SU-DHL-6 (cell line): ENCODE measurements at regions not wholly inside any gene's neighbourhood (a gene's known extent, or its start where the extent isn't known, plus 50 kb on each side); places are given as distances from the start of the nearest gene placed in this dataset.

Experiments used
- H2AFZ ChIP-seq: fragments of 200-600 bp; sonication (generic); 2 replicates; pipeline ENCODE4 v1.6.1; 2014; ENCODE audit warnings: low read depth, mild to moderate bottlenecking, moderate library complexity, mixed read lengths, antibody characterized with exemption, low read length; ENCODE audit not compliant: severe bottlenecking
- H3F3A ChIP-seq: fragments of 200-600 bp; shearing (Covaris generic); 2 replicates; pipeline ENCODE4 v1.6.0; 2016; ENCODE audit warnings: antibody characterized with exemption, mild to moderate bottlenecking; ENCODE audit not compliant: insufficient read depth
- H3K27ac ChIP-seq: fragments of 200-600 bp; sonication (generic); 2 replicates; pipeline ENCODE4 v1.5.1; 2016; ENCODE audit warnings: low read depth, mild to moderate bottlenecking, low read length, moderate library complexity, mixed read lengths
- H3K27me3 ChIP-seq: fragments of 200-600 bp; sonication (generic), shearing (Covaris generic); 2 replicates; pipeline ENCODE4 v1.6.0; 2014; ENCODE audit warnings: mild to moderate bottlenecking, low read length
- H3K36me3 ChIP-seq: fragments of 200-600 bp; sonication (generic); 2 replicates; pipeline ENCODE4 v1.6.1; 2014; ENCODE audit warnings: mild to moderate bottlenecking, low read length, mixed read lengths
- H3K4me2 ChIP-seq: fragments of 300-600, 200-600 bp; shearing (Covaris generic), sonication (generic); 2 replicates; pipeline ENCODE4 v1.6.0; 2014; ENCODE audit warnings: low read length, low read depth, mild to moderate bottlenecking; ENCODE audit not compliant: poor library complexity, severe bottlenecking
- H3K4me3 ChIP-seq: fragments of 200-600 bp; sonication (generic); 2 replicates; pipeline ENCODE4 v1.5.1; 2014; ENCODE audit warnings: antibody characterized with exemption, low read length, mild to moderate bottlenecking, mixed read lengths; ENCODE audit not compliant: insufficient read depth, poor library complexity, severe bottlenecking
- H3K79me2 ChIP-seq: fragments of 200-600 bp; sonication (generic); 2 replicates; pipeline ENCODE4 v1.6.1; 2014; ENCODE audit warnings: mild to moderate bottlenecking, low read length, moderate library complexity; ENCODE audit not compliant: insufficient read depth
- H3K9ac ChIP-seq: fragments of 200-600 bp; sonication (generic); 2 replicates; pipeline ENCODE4 v1.7.0; 2014; ENCODE audit warnings: mild to moderate bottlenecking, low read length
- H3K9me2 ChIP-seq: fragments of 200-600 bp; sonication (generic); replicated peaks from 2 replicates; pipeline ENCODE4 v1.6.1; 2014; ENCODE audit warnings: low read length; ENCODE audit not compliant: insufficient read depth
- H3K9me3 ChIP-seq: fragments of 200-600 bp; sonication (generic); 2 replicates; pipeline ENCODE4 v1.6.1; 2014; ENCODE audit warnings: low read length, mixed read lengths; ENCODE audit not compliant: insufficient read depth
- H4K20me1 ChIP-seq: fragments of 200-600 bp; sonication (generic); 2 replicates; pipeline ENCODE4 v1.6.1; 2014; ENCODE audit warnings: low read depth, mild to moderate bottlenecking, antibody characterized with exemption, low read length, moderate library complexity, mixed read lengths
- EZH2phosphoT487 ChIP-seq: fragments of 200-600 bp; sonication (generic), shearing (Covaris generic); conservative IDR thresholded peaks from 2 replicates; pipeline ENCODE4 v1.6.1; 2018; ENCODE audit warnings: mild to moderate bottlenecking, antibody characterized with exemption, low read length, moderate library complexity, mixed read lengths
- TF ChIP-seq, protein P1 (sequence below): fragments of 200-600 bp; sonication (generic); IDR thresholded peaks from one replicate; pipeline ENCODE4 v1.5.1; 2017; ENCODE audit warnings: antibody characterized with exemption, mild to moderate bottlenecking, low read length, moderate library complexity; ENCODE audit not compliant: insufficient read depth, poor library complexity, severe bottlenecking

DNA sequence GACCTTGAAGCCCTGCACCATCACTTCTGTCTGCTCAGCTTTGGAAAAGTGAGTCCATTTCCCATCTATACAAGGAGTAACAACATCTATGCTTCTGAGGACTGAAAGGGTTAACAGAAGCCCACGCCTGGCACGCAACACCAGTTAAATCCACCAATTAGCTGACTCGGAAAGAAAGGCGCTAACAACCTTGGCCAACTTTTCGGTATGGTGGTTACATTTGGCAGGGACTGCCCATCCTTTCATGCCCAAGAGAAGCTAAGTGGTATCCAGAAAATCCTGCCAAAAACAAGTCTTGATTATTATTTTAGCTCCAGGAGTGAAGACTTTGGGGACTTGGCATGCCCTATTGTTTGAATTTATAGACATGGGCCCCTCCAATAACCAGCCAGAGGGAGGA, 202.3 kb upstream of the RPL38 start:
- no peak overlapping the region for H3K9ac ChIP-seq
- no peaks in the 10 kb centered on the region for H3K9me2 ChIP-seq
- H3K9me3 ChIP-seq, result no peaks in the 10 kb centered on the region
- H3K27ac ChIP-seq, result no peak overlapping the region
- H3K79me2 ChIP-seq, result no peaks in the 10 kb centered on the region
- no peak overlapping the region for H2AFZ ChIP-seq
- TF ChIP-seq, protein P1, sequence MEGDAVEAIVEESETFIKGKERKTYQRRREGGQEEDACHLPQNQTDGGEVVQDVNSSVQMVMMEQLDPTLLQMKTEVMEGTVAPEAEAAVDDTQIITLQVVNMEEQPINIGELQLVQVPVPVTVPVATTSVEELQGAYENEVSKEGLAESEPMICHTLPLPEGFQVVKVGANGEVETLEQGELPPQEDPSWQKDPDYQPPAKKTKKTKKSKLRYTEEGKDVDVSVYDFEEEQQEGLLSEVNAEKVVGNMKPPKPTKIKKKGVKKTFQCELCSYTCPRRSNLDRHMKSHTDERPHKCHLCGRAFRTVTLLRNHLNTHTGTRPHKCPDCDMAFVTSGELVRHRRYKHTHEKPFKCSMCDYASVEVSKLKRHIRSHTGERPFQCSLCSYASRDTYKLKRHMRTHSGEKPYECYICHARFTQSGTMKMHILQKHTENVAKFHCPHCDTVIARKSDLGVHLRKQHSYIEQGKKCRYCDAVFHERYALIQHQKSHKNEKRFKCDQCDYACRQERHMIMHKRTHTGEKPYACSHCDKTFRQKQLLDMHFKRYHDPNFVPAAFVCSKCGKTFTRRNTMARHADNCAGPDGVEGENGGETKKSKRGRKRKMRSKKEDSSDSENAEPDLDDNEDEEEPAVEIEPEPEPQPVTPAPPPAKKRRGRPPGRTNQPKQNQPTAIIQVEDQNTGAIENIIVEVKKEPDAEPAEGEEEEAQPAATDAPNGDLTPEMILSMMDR, result no peak
- no peak for TF ChIP-seq EZH2phosphoT487
- H4K20me1 ChIP-seq, result no peaks in the 10 kb centered on the region
- H3K4me3 ChIP-seq, result no peak overlapping the region
- H3K36me3 ChIP-seq, result no peaks in the 10 kb centered on the region
- H3K4me2 ChIP-seq, result no peak overlapping the region
- no peaks in the 10 kb centered on the region for H3F3A ChIP-seq
- H3K27me3 ChIP-seq, result no peaks in the 10 kb centered on the region

DNA sequence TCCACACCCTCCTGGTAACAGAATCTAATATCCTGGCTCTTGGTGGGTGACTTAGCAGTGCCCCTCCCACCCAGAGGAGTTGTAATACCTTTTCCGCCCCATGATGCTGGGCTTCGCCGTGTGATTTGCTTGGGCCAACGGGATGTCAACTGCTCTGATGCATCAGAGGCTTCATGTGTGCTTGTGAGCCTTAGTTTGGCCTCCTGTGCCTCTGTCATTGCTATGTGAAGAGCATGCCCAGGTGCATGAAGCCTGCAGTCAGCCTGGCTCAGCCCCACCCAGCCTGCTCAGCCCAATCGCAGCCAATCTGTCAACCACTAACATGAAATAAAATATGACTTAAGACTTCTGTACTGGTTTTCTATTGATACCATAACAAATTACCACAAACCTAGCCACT, 201.2 kb upstream of the RPL38 start:
- H3K9ac ChIP-seq, result no peak overlapping the region
- H2AFZ ChIP-seq, result no peak overlapping the region
- no peak overlapping the region for H3K4me2 ChIP-seq
- H3F3A ChIP-seq, result no peaks in the 10 kb centered on the region
- H3K9me3 ChIP-seq, result no peaks in the 10 kb centered on the region
- no peak overlapping the region for H3K4me3 ChIP-seq
- no peak overlapping the region for H3K27ac ChIP-seq
- H3K79me2 ChIP-seq, result no peaks in the 10 kb centered on the region
- no peak for TF ChIP-seq EZH2phosphoT487
- TF ChIP-seq, protein P1, result no peak
- H3K27me3 ChIP-seq, result no peaks in the 10 kb centered on the region
- H3K36me3 ChIP-seq, result no peaks in the 10 kb centered on the region
- H4K20me1 ChIP-seq, result no peaks in the 10 kb centered on the region
- H3K9me2 ChIP-seq, result no peaks in the 10 kb centered on the region

DNA sequence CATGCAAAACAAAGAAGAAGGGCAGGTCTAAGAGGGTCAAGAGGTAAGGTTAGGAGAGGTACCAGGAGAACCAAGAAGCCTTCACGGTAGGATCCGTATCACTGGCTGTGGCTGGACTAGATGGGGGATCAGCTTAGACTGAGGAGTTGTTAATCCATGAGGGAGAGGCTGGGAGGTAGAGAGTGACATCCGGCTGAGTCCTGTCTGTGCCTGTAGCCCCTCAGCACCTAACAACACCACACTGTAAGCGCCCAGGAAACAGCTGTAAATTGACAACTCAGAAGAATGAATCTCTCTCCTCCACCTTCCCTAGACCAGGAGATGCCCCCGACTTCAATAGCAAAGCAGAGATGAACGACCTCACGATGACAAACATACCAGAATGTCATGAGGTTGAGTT, 199.4 kb upstream of the RPL38 start:
- no peak overlapping the region for H2AFZ ChIP-seq
- no peak overlapping the region for H3K27ac ChIP-seq
- H3K9me3 ChIP-seq, result no peaks in the 10 kb centered on the region
- no peak overlapping the region for H3K4me2 ChIP-seq
- no peak overlapping the region for H3K9ac ChIP-seq
- H3K4me3 ChIP-seq, result no peak overlapping the region
- TF ChIP-seq EZH2phosphoT487, result no peak
- TF ChIP-seq, protein P1, result no peak
- H3F3A ChIP-seq, result no peaks in the 10 kb centered on the region
- no peaks in the 10 kb centered on the region for H3K79me2 ChIP-seq
- no peaks in the 10 kb centered on the region for H4K20me1 ChIP-seq
- H3K36me3 ChIP-seq, result no peaks in the 10 kb centered on the region
- no peaks in the 10 kb centered on the region for H3K9me2 ChIP-seq
- no peaks in the 10 kb centered on the region for H3K27me3 ChIP-seq

DNA sequence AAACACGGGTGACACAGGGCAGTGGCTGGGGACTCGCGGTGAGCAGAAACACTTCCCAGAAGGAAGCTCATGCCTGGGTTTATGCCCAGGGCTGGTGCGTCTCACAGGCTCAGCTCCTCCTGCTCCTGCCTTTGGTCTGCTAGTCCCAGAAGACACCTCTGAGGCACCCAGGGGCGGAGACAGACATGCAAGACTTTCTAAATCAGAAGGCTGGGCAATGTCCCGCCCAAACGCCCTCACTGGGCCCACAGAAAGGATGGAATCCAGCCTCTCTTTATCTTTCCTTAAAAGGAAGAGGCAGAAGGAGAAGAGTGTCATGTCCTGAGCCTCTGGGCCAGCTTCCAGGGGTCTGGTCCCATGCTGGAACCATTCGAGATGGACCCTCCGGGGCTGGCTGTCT, 197.7 kb upstream of the RPL38 start:
- no peak overlapping the region for H3K4me2 ChIP-seq
- no peak overlapping the region for H3K27ac ChIP-seq
- TF ChIP-seq EZH2phosphoT487, result no peak
- TF ChIP-seq, protein P1, result no peak
- H3K9ac ChIP-seq, result no peak overlapping the region
- H3K9me2 ChIP-seq, result no peaks in the 10 kb centered on the region
- no peaks in the 10 kb centered on the region for H3K9me3 ChIP-seq
- H3K79me2 ChIP-seq, result no peaks in the 10 kb centered on the region
- H4K20me1 ChIP-seq, result no peaks in the 10 kb centered on the region
- H3K27me3 ChIP-seq, result no peaks in the 10 kb centered on the region
- no peaks in the 10 kb centered on the region for H3K36me3 ChIP-seq
- no peak overlapping the region for H2AFZ ChIP-seq
- H3K4me3 ChIP-seq, result no peak overlapping the region
- H3F3A ChIP-seq, result no peaks in the 10 kb centered on the region
